IPS DF 6.9 (cell line): ENCODE measurements at regions not wholly inside any gene's neighbourhood (a gene's known extent, or its start where the extent isn't known, plus 50 kb on each side); places are given as distances from the start of the nearest gene placed in this dataset.

ENCODE experiments used
- DNase-seq: peaks from one replicate; pipeline ENCODE4 v3.0.0-alpha.2; 2013; ENCODE audit warnings: low read depth, low spot score
- H3K27ac ChIP-seq: one replicate; pipeline ENCODE4 v1.5.1; 2013; ENCODE audit warnings: low read length, control low read depth
- H3K27me3 ChIP-seq: 2 replicates; pipeline ENCODE4 v1.6.1; 2013; ENCODE audit warnings: mild to moderate bottlenecking, low read length; ENCODE audit not compliant: control insufficient read depth, insufficient read depth
- H3K36me3 ChIP-seq: 2 replicates; pipeline ENCODE4 v1.6.1; 2013; ENCODE audit warnings: low read length; ENCODE audit not compliant: control insufficient read depth, insufficient read depth
- H3K4me1 ChIP-seq: 2 replicates; pipeline ENCODE4 v1.6.1; 2013; ENCODE audit warnings: low read length; ENCODE audit not compliant: control insufficient read depth, insufficient read depth
- H3K4me3 ChIP-seq: 2 replicates; pipeline ENCODE4 v1.5.1; 2013; ENCODE audit warnings: mild to moderate bottlenecking, low read length
- H3K9me3 ChIP-seq: 2 replicates; pipeline ENCODE4 v1.6.1; 2013; ENCODE audit warnings: low read length, inconsistent platforms; ENCODE audit not compliant: control insufficient read depth, insufficient read depth
- WGBS: extraction: QIAGEN DNeasy Blood & Tissue Kit; methylation state at CpG from one replicate; pipeline ENCODE4 v1.1.7; 2013; ENCODE audit warnings: mixed read lengths, missing lambda C conversion rate; ENCODE audit not compliant: insufficient read length, insufficient coverage; 5-methylcytosine and 5-hydroxymethylcytosine counted together

DNA sequence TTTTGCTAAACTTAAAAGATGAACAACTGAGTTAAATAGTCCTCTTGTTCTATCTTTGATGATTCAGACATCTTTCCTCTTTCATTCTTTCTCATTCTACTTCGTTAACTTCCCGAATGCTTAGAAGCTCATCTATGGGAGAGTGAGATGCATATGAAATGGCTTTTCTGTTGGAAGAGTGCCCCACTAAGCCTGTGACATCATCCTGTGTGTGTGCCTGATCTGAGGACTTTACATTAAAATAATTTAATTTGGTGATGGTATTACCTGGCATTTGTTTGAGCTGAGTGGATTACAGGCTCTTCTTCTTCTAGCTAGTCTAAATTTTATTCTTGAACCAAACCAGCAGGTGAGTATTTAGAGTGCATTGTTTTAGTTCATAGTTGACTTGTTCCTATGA lies 626.5 kb downstream of the QKI start:
- Histone ChIP-seq H3K27me3 (no peaks in the 10 kb centered on the region), H3K4me1 (no peaks in the 10 kb centered on the region; the same call in 1 of the 2 replicates), H3K9me3 (no peaks in the 10 kb centered on the region), H3K36me3 (no peaks in the 10 kb centered on the region), H3K27ac (no peak overlapping the region), H3K4me3 (no peak overlapping the region)
- WGBS, result no CpG with 5 or more reads among the region's 2 CpGs
- no peak for DNase-seq

DNA sequence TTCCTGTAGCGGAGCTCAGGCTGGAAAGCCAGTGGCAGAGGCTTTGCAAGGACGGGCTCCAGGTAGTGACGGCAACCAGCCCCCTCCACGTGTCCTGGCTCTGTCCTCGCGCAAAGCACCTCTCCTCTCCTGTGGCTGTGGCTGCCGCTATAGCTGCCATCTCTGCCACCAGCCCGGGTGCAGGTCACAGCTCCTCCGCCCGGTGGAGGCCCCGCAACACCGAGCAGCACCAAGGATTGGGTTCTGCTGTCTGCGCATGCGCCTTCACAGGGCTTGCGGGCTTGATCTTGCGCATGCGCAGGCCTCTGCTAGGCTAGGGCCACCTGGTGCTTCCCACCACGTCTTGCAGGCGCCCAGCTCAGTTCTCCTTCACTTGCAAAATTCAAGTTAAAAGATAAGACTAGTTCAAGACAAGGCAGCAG lies 625.4 kb downstream of the QKI start:
- no peak overlapping the region for H3K4me3 ChIP-seq
- H3K27me3 ChIP-seq, result no peaks in the 10 kb centered on the region
- no peaks in the 10 kb centered on the region; the same call in 1 of the 2 replicates for H3K4me1 ChIP-seq
- H3K9me3 ChIP-seq, result no peaks in the 10 kb centered on the region
- H3K36me3 ChIP-seq, result no peaks in the 10 kb centered on the region
- no peak overlapping the region for H3K27ac ChIP-seq
- no CpG with 5 or more reads among the region's 19 CpGs for WGBS
- DNase-seq, result no peak

DNA sequence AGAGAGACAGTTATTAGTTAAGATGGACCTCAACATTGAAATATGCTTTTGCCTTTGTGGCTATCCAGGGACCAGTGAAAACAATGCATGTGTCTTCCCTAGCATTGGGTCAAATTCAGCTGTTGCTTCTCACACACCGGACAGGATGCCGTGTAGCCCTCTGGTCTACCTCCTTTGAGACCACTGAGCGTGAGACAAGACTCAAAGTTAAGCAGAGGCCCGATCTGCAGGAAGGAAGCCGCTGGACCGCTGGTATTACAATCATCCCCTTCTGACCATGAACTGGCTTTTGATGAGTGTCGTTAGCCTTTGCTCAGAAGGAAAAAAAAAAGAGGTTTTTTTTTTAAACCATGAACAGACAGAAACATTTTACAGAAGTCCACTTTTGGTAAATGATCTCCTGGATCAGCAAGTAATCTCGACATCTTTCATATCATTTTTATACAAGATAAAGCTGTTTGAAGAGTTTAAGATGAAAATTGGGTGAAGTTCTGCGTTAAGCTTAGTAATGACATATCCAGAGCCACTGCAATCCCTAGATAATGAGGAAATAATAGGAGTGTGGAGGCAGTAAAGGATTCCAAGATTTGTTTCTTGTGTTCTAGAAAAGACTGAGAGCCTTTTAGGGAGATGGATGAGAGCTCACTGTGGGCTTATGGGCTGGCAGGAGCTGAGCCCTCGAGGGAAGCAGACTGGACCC lies 622.8 kb downstream of the QKI start:
- H3K4me3 ChIP-seq, result no peak overlapping the region
- no CpG with 5 or more reads among the region's 10 CpGs for WGBS

DNA sequence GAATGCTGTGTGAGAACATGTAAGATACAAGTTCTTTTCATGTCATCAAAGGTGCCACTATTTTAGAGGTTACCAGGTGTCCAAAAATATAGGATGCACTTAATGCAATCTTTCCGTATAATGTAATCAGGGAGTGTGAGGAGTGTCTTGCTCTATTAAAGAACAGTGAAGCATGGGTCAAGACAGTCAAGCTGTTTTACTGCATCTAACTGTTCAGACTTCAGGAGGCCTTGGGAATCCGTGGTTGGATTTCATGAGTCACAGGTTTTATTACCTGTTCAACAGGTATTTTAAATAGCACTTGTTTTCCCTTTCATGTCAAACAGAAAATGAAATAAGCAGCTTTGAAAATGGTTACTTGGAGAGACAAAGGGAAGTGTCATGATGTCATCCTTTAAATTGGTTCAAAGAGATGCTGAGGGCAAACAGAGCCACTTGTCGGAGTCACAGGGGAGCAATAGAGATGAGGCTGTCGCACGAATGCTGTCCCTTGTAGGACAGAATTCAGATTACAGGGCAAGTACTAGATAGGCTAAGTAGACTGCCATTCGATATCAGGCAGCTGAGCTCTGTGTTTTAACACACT lies 621.5 kb downstream of the QKI start:
- Histone ChIP-seq H3K9me3 (no peaks in the 10 kb centered on the region), H3K27me3 (no peaks in the 10 kb centered on the region), H3K4me3 (no peak overlapping the region), H3K36me3 (no peaks in the 10 kb centered on the region), H3K27ac (no peak overlapping the region), H3K4me1 (no peaks in the 10 kb centered on the region; the same call in 1 of the 2 replicates)
- WGBS, result no CpG with 5 or more reads among the region's 6 CpGs
- DNase-seq, result no peak

More for the DNA sequence above, 622.8 kb downstream of the QKI start:
- Histone ChIP-seq H3K9me3 (no peaks in the 10 kb centered on the region), H3K4me1 (no peaks in the 10 kb centered on the region; the same call in 1 of the 2 replicates), H3K36me3 (no peaks in the 10 kb centered on the region), H3K27me3 (no peaks in the 10 kb centered on the region), H3K27ac (no peak overlapping the region)
- DNase-seq, result no peak

DNA sequence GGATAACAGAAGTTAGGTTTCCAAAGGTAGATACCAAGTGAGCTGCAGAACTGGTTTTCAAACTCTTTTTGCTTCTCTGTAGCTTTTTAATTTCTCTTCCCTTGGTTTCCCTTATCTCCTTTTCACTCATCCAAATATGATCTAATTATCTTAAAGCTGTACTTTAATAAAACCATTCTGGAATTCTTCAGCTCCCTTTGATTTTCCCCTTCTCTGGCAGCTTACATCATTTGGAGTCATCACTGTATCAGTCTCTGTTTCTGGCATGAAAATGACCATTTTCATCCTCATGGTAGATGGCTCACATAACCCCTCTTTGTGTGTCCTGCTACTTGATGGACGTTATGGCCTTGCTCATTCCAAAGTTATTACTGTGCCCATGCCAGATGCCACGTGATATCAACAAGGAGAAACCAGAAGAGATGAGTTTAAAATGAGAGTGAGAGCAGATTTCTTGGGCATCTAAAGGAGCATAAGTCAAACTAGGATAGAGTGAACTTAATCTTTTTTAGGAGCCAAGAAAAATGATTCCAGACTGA lies 620.2 kb downstream of the QKI start:
- DNase-seq, result no peak
- no CpG with 5 or more reads among the region's 2 CpGs for WGBS
- H3K27me3 ChIP-seq, result no peaks in the 10 kb centered on the region
- no peaks in the 10 kb centered on the region for H3K36me3 ChIP-seq
- H3K4me3 ChIP-seq, result no peak overlapping the region
- H3K9me3 ChIP-seq, result no peaks in the 10 kb centered on the region
- H3K4me1 ChIP-seq, result no peaks in the 10 kb centered on the region
- no peak overlapping the region for H3K27ac ChIP-seq

DNA sequence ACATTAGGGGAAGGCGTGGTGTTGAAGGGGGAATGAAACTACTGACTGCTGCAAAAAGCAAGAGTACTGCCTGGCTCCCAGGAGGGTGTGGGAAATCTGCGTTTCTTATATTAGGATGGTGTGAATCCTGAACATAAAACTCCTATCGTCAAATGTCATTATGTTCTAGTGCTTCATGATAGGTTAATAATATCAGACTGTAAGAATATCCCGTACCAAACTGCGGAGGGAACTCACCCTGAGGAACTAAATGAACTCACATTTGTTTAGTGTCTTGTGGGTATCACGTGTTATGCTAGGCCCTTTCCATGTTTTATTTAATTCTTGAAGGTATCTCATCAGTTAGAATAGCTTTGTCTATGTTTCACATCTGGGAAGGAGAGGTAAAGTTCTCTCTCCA lies 610.7 kb downstream of the QKI start:
- Histone ChIP-seq H3K9me3 (no peaks in the 10 kb centered on the region; the same call in 1 of the 2 replicates), H3K27me3 (no peaks in the 10 kb centered on the region), H3K36me3 (no peaks in the 10 kb centered on the region), H3K4me3 (no peak overlapping the region), H3K27ac (no peak overlapping the region), H3K4me1 (no peaks in the 10 kb centered on the region)
- no peak for DNase-seq
- WGBS, result no CpG with 5 or more reads among the region's 6 CpGs

DNA sequence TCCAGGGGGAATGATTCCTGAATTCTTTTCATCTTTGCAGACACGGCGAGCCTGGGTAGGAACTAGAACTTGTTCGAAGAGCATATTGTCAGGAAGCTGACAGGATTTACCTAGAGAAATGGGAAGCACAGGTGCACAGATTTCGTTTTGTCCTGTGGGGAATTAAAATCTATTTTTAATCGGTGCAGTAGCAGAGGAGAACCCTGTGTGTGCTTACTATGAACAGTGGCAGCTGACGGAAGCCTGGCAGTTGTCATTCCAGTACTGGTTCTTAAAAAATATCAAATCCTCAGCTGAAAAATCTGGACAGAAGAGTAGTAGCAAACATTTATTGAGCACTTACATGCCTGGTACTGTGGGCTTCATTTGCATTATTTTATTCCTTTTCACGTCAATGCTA lies 609.0 kb downstream of the QKI start:
- H3K4me1 ChIP-seq, result no peaks in the 10 kb centered on the region
- no peaks in the 10 kb centered on the region for H3K27me3 ChIP-seq
- H3K27ac ChIP-seq, result no peak overlapping the region
- DNase-seq, result no peak
- WGBS, result no CpG with 5 or more reads among the region's 7 CpGs
- no peaks in the 10 kb centered on the region for H3K9me3 ChIP-seq
- H3K36me3 ChIP-seq, result no peaks in the 10 kb centered on the region
- no peak overlapping the region for H3K4me3 ChIP-seq

DNA sequence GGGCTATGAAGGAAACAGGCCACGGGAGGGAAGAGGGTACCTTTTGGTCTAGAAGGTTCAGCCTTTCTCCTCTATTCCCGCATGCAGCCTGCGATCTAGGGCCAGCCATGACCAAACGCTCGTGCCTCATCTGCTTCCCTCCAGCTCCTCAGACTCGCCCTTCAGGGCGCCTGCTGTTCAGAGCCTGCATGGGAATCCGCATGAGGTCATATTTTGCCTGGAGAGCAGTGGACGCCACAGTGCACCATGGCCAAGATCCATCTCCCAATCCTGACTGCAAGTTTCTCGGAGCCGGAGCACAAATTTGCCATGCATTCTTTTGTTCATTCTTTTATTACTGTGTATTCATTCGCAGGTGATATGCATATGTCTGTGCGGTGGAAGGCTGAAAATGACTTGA lies 608.1 kb downstream of the QKI start:
- no peaks in the 10 kb centered on the region for H3K36me3 ChIP-seq
- H3K9me3 ChIP-seq, result no peaks in the 10 kb centered on the region
- no peaks in the 10 kb centered on the region for H3K27me3 ChIP-seq
- DNase-seq, result no peak
- H3K4me1 ChIP-seq, result no peaks in the 10 kb centered on the region
- no peak overlapping the region for H3K27ac ChIP-seq
- no CpG with 5 or more reads among the region's 13 CpGs for WGBS
- H3K4me3 ChIP-seq, result no peak overlapping the region

DNA sequence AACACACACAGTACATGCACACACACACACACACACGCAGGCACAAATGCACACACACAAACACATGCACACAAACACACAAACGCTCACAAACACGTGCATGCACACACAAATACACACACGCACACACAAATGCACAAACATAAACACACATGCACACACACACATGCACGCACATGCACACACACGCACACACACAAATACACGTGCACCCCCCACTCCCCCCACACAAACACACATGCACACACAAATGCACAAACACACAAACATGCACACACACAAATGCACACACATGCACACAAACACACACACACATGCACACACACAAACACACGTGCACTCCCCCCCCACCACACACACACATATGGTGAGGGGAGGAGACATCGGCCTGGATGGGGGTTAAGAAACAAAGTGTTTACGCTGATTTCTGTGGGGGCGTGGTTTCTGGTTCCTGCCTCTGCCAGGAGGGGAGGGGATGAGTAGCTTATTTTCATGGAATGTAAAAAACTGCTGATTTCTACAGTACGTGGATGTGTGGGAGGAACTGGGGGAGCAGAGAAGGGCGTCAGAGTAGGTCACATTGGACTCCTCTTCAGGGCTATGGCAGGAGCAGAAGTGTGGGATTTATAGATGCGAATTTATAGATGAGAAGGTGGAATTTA lies 607.2 kb downstream of the QKI start:
- DNase-seq, result no peak
- H3K27ac ChIP-seq, result no peak overlapping the region
- H3K9me3 ChIP-seq, result no peaks in the 10 kb centered on the region
- H3K36me3 ChIP-seq, result no peaks in the 10 kb centered on the region
- H3K4me1 ChIP-seq, result no peaks in the 10 kb centered on the region
- WGBS, result 100% methylated on average over 1 of the region's 14 CpGs
- no peak overlapping the region for H3K4me3 ChIP-seq
- H3K27me3 ChIP-seq, result no peaks in the 10 kb centered on the region

DNA sequence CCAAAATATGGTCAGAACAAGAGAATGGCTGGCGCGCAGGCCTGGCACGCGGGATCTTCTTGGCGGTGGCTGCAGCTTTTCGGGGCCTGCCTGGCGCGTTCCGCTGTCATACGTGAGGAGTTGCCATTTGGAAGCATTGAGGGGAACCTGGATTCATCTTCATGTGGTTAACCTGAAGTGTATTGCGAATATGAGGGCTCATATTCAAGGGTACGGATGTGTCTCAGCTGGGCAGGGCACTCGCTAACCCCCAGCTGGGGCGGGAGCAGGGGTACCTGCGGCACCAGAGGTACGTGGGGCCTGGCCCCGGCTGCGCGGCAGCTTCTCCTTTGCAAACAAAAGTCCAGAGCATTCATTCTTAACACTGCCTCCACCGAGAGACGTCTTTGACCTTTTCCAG lies 605.6 kb downstream of the QKI start:
- Histone ChIP-seq H3K9me3 (no peaks in the 10 kb centered on the region), H3K27ac (no peak overlapping the region), H3K4me3 (no peak overlapping the region), H3K27me3 (no peaks in the 10 kb centered on the region), H3K4me1 (no peaks in the 10 kb centered on the region; the same call in 1 of the 2 replicates), H3K36me3 (no peaks in the 10 kb centered on the region)
- no peak for DNase-seq
- no CpG with 5 or more reads among the region's 21 CpGs for WGBS
